HepG2 (cell line): ENCODE measurements at regions not wholly inside any gene's neighbourhood (a gene's known extent, or its start where the extent isn't known, plus 50 kb on each side); places are given as distances from the start of the nearest gene placed in this dataset.

Experiments
- ATAC-seq: fragments of 200-7000 bp; cut with Tn5 transposase; 3 replicates; pipeline ENCODE4 v1.9.1; 2020; ENCODE audit warnings: mild to moderate bottlenecking, moderate library complexity
- BruUV-seq: library from RNA; stranded (reverse); fragments of 400-500 nt; replicated peaks from 2 replicates; lab custom pipeline; 2021; lab: Mats Ljungman, UMichigan
- CTCF ChIA-PET: fragments of 300-600 bp; formaldehyde crosslinking; extraction: SDS; loops from one replicate; lab custom pipeline; 2021; ENCODE audit warnings: low total read pairs, inconsistent platforms, low intra/inter-chr PET ratio; lab: Yijun Ruan, JAX
- POLR2A ChIA-PET: fragments of 350-600 bp; sonication (Branson Sonifier 250); formaldehyde crosslinking; loops from one replicate; lab custom pipeline; 2020; ENCODE audit warnings: antibody characterized with exemption, inconsistent platforms; lab: Yijun Ruan, JAX
- DNase-seq: peaks from one replicate; pipeline ENCODE4 v3.0.0-alpha.2; 2015; ENCODE audit warnings: low spot score
- FAIRE-seq: peaks from 3 replicates; lab custom pipeline; 2011; peaks lifted over from hg19 to GRCh38; lab: Jason Lieb, UNC
- H2AFZ ChIP-seq: one replicate; pipeline ENCODE4 v1.6.1; 2011; ENCODE audit warnings: low read length, inconsistent platforms
- H3K27ac ChIP-seq: fragments of 300-600 bp; 3 replicates; pipeline ENCODE4 v1.8.0; 2011; ENCODE audit warnings: mixed run types, mild to moderate bottlenecking, mixed read lengths, low read length, inconsistent platforms; ENCODE audit not compliant: insufficient read depth; ENCODE audit errors: extremely low read length
- H3K27me3 ChIP-seq, 2 experiments: fragments of 200-600 bp in 1 of 2; 2 replicates in 1 of 2; 3 replicates in 1 of 2; pipeline versions ENCODE4 v1.6.0 to v1.8.0; 2011; ENCODE audit warnings: low read length in 2 of 2, mild to moderate bottlenecking in 2 of 2, moderate library complexity in 2 of 2, inconsistent platforms in 1 of 2; ENCODE audit not compliant: insufficient read depth in 2 of 2, control insufficient read depth in 1 of 2
- H3K36me3 ChIP-seq, 2 experiments: fragments of 200-600 bp in 1 of 2; replicated peaks in 1 of 2; 2 replicates in 1 of 2; 3 replicates in 1 of 2; pipeline versions ENCODE4 v1.5.1 to v1.8.0; 2011; ENCODE audit warnings: low read length in 2 of 2, inconsistent platforms in 1 of 2; ENCODE audit not compliant: insufficient read depth in 2 of 2, control insufficient read depth in 1 of 2
- H3K4me1 ChIP-seq: 2 replicates; pipeline ENCODE4 v1.5.1; 2012; ENCODE audit warnings: low read length, inconsistent platforms; ENCODE audit not compliant: insufficient read depth
- H3K4me2 ChIP-seq: 2 replicates; pipeline ENCODE4 v1.6.0; 2011; ENCODE audit warnings: low read depth, low read length, inconsistent platforms
- H3K4me3 ChIP-seq, 3 experiments: fragments of 200-600 bp in 1 of 3; sonication (generic), shearing (Covaris generic) in 1 of 3; replicated peaks in 1 of 3; 2 replicates each; pipeline ENCODE4 v1.5.1; 2011 to 2016; ENCODE audit warnings: low read length in 3 of 3, inconsistent platforms in 2 of 3, low read depth in 2 of 3, mild to moderate bottlenecking in 2 of 3, control low read depth in 1 of 3, mixed read lengths in 1 of 3; ENCODE audit not compliant: insufficient read depth in 1 of 3
- H3K79me2 ChIP-seq: one replicate; pipeline ENCODE4 v1.6.1; 2011; ENCODE audit warnings: low read length, inconsistent platforms; ENCODE audit not compliant: insufficient read depth
- H3K9ac ChIP-seq: 2 replicates; pipeline ENCODE4 v1.6.0; 2011; ENCODE audit warnings: mild to moderate bottlenecking, low read depth, low read length, inconsistent platforms; ENCODE audit not compliant: insufficient read depth
- H3K9me3 ChIP-seq: 2 replicates; pipeline ENCODE4 v1.5.1; 2012; ENCODE audit warnings: mild to moderate bottlenecking, low read length
- H4K20me1 ChIP-seq: 2 replicates; pipeline ENCODE4 v1.6.0; 2011; ENCODE audit warnings: inconsistent platforms, mild to moderate bottlenecking, low read length, moderate library complexity; ENCODE audit not compliant: insufficient read depth
- ATF7-NPFF ChIP-seq: sonication (generic); formaldehyde crosslinking; IDR thresholded peaks from 2 replicates; pipeline ENCODE4 v1.8.1; 2023; ENCODE audit warnings: mild to moderate bottlenecking, low read depth, missing genetic modification reagents, moderate library complexity
- JARID2 ChIP-seq: sonication (generic); formaldehyde crosslinking; IDR thresholded peaks from 2 replicates; pipeline ENCODE4 v1.8.1; 2023; ENCODE audit warnings: missing genetic modification reagents, inconsistent platforms; ENCODE audit not compliant: insufficient replicate concordance
- KLF13 ChIP-seq: sonication (generic); formaldehyde crosslinking; IDR thresholded peaks from 2 replicates; pipeline ENCODE4 v1.4.0; 2020; ENCODE audit warnings: mild to moderate bottlenecking, missing genetic modification reagents
- ZNF34 ChIP-seq: sonication (generic); formaldehyde crosslinking; IDR thresholded peaks from 2 replicates; pipeline ENCODE4 v1.4.0; 2020; ENCODE audit warnings: mild to moderate bottlenecking, missing genetic modification reagents, borderline replicate concordance
- ZNF614 ChIP-seq: IDR thresholded peaks from 2 replicates; pipeline ENCODE4 v1.6.1; 2018; ENCODE audit warnings: missing biosample characterization, missing genetic modification reagents, inconsistent platforms, borderline replicate concordance
- WGBS: methylation state at CpG from one replicate; pipeline ENCODE4 v1.1.6; 2017; ENCODE audit warnings: low lambda C conversion rate; 5-methylcytosine and 5-hydroxymethylcytosine counted together
- in situ Hi-C: cut with HindIII; loops from 2 replicates; pipeline ENCODE4 v1.10.0; 2017; ENCODE audit warnings: low pct_unique_long_range_greater_than_20kb; ENCODE audit not compliant: extremely low pct_ligation_motif_present
- intact Hi-C: fragments of 100-400 bp; cut with micrococcal nuclease; formaldehyde crosslinking; loops from one replicate; pipeline ENCODE4 v1.10.0; 2022; ENCODE audit not compliant: unreplicated experiment
- TF ChIP-seq, protein P1 (sequence below): sonication (generic); formaldehyde crosslinking; conservative IDR thresholded peaks from 2 replicates; pipeline ENCODE4 v1.8.0; 2022; ENCODE audit warnings: missing genetic modification reagents
- TF ChIP-seq, protein P2 (sequence below): sonication (generic); formaldehyde crosslinking; IDR thresholded peaks from 2 replicates; pipeline ENCODE4 v1.5.0; 2020; ENCODE audit warnings: missing genetic modification reagents, mild to moderate bottlenecking, borderline replicate concordance
- TF ChIP-seq, protein P3 (sequence below): sonication (generic); formaldehyde crosslinking; IDR thresholded peaks from 2 replicates; pipeline ENCODE4 v1.8.1; 2023; ENCODE audit warnings: mild to moderate bottlenecking, moderate library complexity, missing genetic modification reagents
- TF ChIP-seq, protein P4 (sequence below): sonication (generic); formaldehyde crosslinking; IDR thresholded peaks from 2 replicates; pipeline ENCODE4 v1.4.0; 2020; ENCODE audit warnings: missing genetic modification reagents, mild to moderate bottlenecking, borderline replicate concordance
- TF ChIP-seq, protein P5 (sequence below): IDR thresholded peaks from 2 replicates; pipeline ENCODE4 v1.6.1; 2016
- TF ChIP-seq, protein P6 (sequence below): sonication (generic); formaldehyde crosslinking; IDR thresholded peaks from 2 replicates; pipeline ENCODE4 v1.8.1; 2022; ENCODE audit warnings: low read depth, mild to moderate bottlenecking, missing genetic modification reagents
- TF ChIP-seq, protein P7 (sequence below): fragments of 450-650 bp; IDR thresholded peaks from 2 replicates; pipeline ENCODE4 v1.6.1; 2017

DNA sequence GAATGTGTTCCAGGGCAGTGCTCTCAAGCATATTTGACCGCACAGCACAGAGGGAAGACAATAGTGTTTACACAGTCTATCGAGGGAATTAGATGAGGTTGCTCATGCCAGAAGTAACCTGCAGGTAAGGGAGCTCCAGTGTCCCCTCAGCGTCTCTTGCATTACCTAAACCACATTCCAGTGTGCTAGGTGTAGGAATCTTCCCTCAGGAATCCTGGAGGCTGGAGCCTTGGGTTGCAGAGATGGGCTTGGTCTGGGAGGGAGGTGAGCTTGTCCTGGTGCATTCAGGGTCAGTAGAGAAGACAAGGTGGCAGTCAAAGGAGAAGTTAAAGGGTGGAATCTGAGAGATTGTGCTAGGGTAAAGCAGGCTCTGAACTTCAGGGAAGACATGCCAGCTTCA is 56.3 kb downstream of the SOX14 start:
- no peak overlapping the region for H2AFZ ChIP-seq
- DNase-seq (no peak), FAIRE-seq (no peak), ATAC-seq (no peak)
- in situ Hi-C loops (no loop called here), intact Hi-C loops (no loop called here)
- CTCF ChIA-PET: no interaction called here
- no peaks in the 10 kb centered on the region for H3K36me3 ChIP-seq
- no peak overlapping the region for H3K9ac ChIP-seq
- peaks cover 0 to 3% of the 10 kb centered on the region in 2 experiments; a peak in 1 of 5 replicates for H3K27me3 ChIP-seq
- H3K27ac ChIP-seq: no peak overlapping the region
- WGBS: 5% methylated on average over 3 of the region's 3 CpGs
- no peak overlapping the region for H3K4me3 ChIP-seq
- no peaks in the 10 kb centered on the region for H3K79me2 ChIP-seq
- no peak overlapping the region for H3K4me2 ChIP-seq
- BruUV-seq: no TSS peak
- H3K4me1 ChIP-seq: no peaks in the 10 kb centered on the region
- H3K9me3 ChIP-seq: no peaks in the 10 kb centered on the region
- POLR2A ChIA-PET: no interaction called here
- H4K20me1 ChIP-seq: no peaks in the 10 kb centered on the region
- TF ChIP-seq, protein P1, sequence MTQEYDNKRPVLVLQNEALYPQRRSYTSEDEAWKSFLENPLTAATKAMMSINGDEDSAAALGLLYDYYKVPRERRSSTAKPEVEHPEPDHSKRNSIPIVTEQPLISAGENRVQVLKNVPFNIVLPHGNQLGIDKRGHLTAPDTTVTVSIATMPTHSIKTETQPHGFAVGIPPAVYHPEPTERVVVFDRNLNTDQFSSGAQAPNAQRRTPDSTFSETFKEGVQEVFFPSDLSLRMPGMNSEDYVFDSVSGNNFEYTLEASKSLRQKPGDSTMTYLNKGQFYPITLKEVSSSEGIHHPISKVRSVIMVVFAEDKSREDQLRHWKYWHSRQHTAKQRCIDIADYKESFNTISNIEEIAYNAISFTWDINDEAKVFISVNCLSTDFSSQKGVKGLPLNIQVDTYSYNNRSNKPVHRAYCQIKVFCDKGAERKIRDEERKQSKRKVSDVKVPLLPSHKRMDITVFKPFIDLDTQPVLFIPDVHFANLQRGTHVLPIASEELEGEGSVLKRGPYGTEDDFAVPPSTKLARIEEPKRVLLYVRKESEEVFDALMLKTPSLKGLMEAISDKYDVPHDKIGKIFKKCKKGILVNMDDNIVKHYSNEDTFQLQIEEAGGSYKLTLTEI (CRISPR knock-in tag): no peak
- no peak for TF ChIP-seq KLF13 (CRISPR knock-in tag)
- no peak for TF ChIP-seq JARID2 (CRISPR knock-in tag)
- TF ChIP-seq, protein P2, sequence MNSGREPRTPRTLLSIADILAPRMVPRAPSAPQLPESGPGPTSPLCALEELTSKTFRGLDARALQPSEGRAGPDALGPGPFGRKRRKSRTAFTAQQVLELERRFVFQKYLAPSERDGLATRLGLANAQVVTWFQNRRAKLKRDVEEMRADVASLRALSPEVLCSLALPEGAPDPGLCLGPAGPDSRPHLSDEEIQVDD (CRISPR knock-in tag): no peak
- TF ChIP-seq, protein P3, sequence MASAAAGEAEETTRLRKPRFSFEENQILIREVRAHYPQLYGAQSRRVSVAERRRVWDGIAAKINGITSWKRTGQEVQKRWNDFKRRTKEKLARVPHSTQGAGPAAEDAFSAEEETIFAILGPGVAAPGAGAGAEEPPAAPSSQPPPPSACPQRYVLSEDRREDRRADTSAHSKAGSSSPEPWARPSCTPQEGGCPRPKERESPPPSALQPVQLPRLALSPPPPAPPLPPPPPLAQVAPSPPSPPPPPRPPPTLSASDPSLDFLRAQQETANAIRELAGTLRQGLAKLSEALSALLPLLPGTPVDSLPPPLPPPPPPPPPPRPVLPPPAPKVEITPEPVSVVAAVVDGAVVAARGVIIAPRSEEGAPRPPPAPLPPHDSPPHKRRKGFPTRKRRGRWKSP (CRISPR knock-in tag): no peak
- TF ChIP-seq, protein P4, sequence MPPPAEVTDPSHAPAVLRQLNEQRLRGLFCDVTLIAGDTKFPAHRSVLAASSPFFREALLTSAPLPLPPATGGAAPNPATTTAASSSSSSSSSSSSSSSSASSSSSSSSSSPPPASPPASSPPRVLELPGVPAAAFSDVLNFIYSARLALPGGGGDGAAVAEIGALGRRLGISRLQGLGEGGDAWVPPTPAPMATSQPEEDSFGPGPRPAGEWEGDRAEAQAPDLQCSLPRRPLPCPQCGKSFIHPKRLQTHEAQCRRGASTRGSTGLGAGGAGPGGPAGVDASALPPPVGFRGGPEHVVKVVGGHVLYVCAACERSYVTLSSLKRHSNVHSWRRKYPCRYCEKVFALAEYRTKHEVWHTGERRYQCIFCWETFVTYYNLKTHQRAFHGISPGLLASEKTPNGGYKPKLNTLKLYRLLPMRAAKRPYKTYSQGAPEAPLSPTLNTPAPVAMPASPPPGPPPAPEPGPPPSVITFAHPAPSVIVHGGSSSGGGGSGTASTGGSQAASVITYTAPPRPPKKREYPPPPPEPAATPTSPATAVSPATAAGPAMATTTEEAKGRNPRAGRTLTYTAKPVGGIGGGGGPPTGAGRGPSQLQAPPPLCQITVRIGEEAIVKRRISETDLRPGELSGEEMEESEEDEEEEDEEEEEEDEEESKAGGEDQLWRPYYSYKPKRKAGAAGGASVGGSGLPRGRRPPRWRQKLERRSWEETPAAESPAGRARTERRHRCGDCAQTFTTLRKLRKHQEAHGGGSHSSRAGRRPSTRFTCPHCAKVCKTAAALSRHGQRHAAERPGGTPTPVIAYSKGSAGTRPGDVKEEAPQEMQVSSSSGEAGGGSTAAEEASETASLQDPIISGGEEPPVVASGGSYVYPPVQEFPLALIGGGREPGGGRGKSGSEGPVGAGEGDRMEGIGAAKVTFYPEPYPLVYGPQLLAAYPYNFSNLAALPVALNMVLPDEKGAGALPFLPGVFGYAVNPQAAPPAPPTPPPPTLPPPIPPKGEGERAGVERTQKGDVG (CRISPR knock-in tag): no peak
- TF ChIP-seq, protein P5, sequence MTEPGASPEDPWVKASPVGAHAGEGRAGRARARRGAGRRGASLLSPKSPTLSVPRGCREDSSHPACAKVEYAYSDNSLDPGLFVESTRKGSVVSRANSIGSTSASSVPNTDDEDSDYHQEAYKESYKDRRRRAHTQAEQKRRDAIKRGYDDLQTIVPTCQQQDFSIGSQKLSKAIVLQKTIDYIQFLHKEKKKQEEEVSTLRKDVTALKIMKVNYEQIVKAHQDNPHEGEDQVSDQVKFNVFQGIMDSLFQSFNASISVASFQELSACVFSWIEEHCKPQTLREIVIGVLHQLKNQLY (CRISPR knock-in tag): no peak
- TF ChIP-seq, protein P6, sequence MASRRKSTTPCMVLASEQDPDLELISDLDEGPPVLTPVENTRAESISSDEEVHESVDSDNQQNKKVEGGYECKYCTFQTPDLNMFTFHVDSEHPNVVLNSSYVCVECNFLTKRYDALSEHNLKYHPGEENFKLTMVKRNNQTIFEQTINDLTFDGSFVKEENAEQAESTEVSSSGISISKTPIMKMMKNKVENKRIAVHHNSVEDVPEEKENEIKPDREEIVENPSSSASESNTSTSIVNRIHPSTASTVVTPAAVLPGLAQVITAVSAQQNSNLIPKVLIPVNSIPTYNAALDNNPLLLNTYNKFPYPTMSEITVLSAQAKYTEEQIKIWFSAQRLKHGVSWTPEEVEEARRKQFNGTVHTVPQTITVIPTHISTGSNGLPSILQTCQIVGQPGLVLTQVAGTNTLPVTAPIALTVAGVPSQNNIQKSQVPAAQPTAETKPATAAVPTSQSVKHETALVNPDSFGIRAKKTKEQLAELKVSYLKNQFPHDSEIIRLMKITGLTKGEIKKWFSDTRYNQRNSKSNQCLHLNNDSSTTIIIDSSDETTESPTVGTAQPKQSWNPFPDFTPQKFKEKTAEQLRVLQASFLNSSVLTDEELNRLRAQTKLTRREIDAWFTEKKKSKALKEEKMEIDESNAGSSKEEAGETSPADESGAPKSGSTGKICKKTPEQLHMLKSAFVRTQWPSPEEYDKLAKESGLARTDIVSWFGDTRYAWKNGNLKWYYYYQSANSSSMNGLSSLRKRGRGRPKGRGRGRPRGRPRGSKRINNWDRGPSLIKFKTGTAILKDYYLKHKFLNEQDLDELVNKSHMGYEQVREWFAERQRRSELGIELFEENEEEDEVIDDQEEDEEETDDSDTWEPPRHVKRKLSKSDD: no peak
- no peak for TF ChIP-seq ZNF614 (CRISPR knock-in tag)
- no peak for TF ChIP-seq ZNF34
- no peak for TF ChIP-seq ATF7-NPFF (CRISPR knock-in tag)
- TF ChIP-seq, protein P7, sequence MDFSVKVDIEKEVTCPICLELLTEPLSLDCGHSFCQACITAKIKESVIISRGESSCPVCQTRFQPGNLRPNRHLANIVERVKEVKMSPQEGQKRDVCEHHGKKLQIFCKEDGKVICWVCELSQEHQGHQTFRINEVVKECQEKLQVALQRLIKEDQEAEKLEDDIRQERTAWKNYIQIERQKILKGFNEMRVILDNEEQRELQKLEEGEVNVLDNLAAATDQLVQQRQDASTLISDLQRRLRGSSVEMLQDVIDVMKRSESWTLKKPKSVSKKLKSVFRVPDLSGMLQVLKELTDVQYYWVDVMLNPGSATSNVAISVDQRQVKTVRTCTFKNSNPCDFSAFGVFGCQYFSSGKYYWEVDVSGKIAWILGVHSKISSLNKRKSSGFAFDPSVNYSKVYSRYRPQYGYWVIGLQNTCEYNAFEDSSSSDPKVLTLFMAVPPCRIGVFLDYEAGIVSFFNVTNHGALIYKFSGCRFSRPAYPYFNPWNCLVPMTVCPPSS: no peak
